ENCODE measurements at regions not wholly inside any gene's neighbourhood (a gene's known extent, or its start where the extent isn't known, plus 50 kb on each side); places are given as distances from the start of the nearest gene placed in this dataset.

DNA sequence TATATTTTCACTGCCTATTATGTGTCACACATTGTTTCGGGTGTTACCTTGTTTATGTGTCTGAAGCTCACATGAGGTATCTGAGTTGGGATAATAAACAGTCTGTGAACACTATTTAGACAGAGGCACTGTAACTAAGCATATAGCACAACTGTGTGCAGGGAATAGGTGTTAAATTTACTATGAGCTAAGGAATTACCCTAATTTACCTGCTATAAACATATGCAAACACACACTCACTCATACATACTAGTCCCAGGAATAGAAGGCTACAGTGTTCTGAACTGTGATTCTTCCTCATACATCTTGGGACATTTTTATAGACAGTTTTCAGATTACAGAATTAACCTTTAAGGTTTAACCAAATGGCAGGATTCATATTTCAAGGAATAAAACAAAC is 127.6 kb upstream of the SPANXN4 start:
- no peak overlapping the region for H2BK15ac ChIP-seq (ENCODE audit: low read depth, low read length)
- no peak overlapping the region for H2BK20ac ChIP-seq (ENCODE audit: low read depth, low read length, poor library complexity, severe bottlenecking)
- no peak overlapping the region for H3K27ac ChIP-seq (ENCODE audit: insufficient read length, low read depth, low read length)
- no peaks in the 10 kb centered on the region for H3K27me3 ChIP-seq (ENCODE audit: insufficient read depth, low read length)
- no peaks in the 10 kb centered on the region for H3K9me3 ChIP-seq (ENCODE audit: control insufficient read depth, low read depth, low read length)
- no peak overlapping the region for H2BK5ac ChIP-seq (ENCODE audit: insufficient read length, low read length)
- no peak overlapping the region for H3K56ac ChIP-seq (ENCODE audit: insufficient read length, low read depth, low read length)
- no CpG with 5 or more reads among the region's 1 CpG for WGBS (ENCODE audit: extremely low coverage, insufficient read length, low lambda C conversion rate)
- H3K79me1 ChIP-seq (ENCODE audit: insufficient read depth, low read depth, low read length, poor library complexity, severe bottlenecking): no peaks in the 10 kb centered on the region
- no peak overlapping the region for H2BK12ac ChIP-seq (ENCODE audit: insufficient read length, low read depth, low read length)
- Mint-ChIP-seq H3K36me3 (ENCODE audit: insufficient read depth in 1 of 3, low read depth in 3 of 3) (0 out of 7 replicates have a peak, but pooled peaks cover 0 to 1% (median 0%) of the 10 kb centered on the region in 3 experiments), H3K9me3 (peaks cover 37 to 46% of the 10 kb centered on the region in 2 experiments), H3K4me1 (no peaks in the 10 kb centered on the region), H3K4me3 (no peak overlapping the region), H3K27me3 (ENCODE audit: low read depth) (no peaks in the 10 kb centered on the region), H3K27ac (no peak overlapping the region)
- H4K8ac ChIP-seq (replicated peaks; ENCODE audit: insufficient read length, low read depth, low read length): no peak overlapping the region
- no peak overlapping the region for H3T11ph ChIP-seq (ENCODE audit: low read length)
- H3K4ac ChIP-seq (ENCODE audit: low read depth, low read length): no peak overlapping the region
- H4K91ac ChIP-seq (ENCODE audit: insufficient read length, low read depth, low read length): no peak overlapping the region
- no peak overlapping the region for H2AFZ ChIP-seq (ENCODE audit: low read length)
- H3K4me2 ChIP-seq (ENCODE audit: insufficient read depth, insufficient read length, low read length): no peak overlapping the region
- H3K18ac ChIP-seq (ENCODE audit: insufficient read length, low read depth, low read length): no peak overlapping the region
- H4K5ac ChIP-seq (ENCODE audit: insufficient read length, low read depth, low read length): no peak overlapping the region
- no peaks in the 10 kb centered on the region for H3K23me2 ChIP-seq (ENCODE audit: insufficient read length, low read depth, low read length, poor library complexity, severe bottlenecking)
- H3K14ac ChIP-seq (ENCODE audit: insufficient read depth, low read length): no peak overlapping the region
- DNase-seq: no peak
- H3K9ac ChIP-seq (ENCODE audit: extremely low read depth, insufficient read length, low read length): no peak overlapping the region
- H4K20me1 ChIP-seq (ENCODE audit: control insufficient read depth, insufficient read depth, insufficient read length): no peaks in the 10 kb centered on the region
- TF ChIP-seq, protein P1, sequence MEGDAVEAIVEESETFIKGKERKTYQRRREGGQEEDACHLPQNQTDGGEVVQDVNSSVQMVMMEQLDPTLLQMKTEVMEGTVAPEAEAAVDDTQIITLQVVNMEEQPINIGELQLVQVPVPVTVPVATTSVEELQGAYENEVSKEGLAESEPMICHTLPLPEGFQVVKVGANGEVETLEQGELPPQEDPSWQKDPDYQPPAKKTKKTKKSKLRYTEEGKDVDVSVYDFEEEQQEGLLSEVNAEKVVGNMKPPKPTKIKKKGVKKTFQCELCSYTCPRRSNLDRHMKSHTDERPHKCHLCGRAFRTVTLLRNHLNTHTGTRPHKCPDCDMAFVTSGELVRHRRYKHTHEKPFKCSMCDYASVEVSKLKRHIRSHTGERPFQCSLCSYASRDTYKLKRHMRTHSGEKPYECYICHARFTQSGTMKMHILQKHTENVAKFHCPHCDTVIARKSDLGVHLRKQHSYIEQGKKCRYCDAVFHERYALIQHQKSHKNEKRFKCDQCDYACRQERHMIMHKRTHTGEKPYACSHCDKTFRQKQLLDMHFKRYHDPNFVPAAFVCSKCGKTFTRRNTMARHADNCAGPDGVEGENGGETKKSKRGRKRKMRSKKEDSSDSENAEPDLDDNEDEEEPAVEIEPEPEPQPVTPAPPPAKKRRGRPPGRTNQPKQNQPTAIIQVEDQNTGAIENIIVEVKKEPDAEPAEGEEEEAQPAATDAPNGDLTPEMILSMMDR (conservative IDR thresholded peaks at IDR 0.05): no peak
- H2BK120ac ChIP-seq (ENCODE audit: low read depth, low read length, poor library complexity, severe bottlenecking): no peak overlapping the region
- no peak overlapping the region for H3K23ac ChIP-seq (ENCODE audit: insufficient read length, low read depth, low read length)
- no peaks in the 10 kb centered on the region for H3K79me2 ChIP-seq (ENCODE audit: insufficient read depth, low read length)
- H3K4me1 ChIP-seq (ENCODE audit: insufficient read depth, low read length): no peaks in the 10 kb centered on the region
- no peak overlapping the region for H2AK5ac ChIP-seq (ENCODE audit: insufficient read length, low read length)

Measured in H9 (cell line).